H9 (cell line): ENCODE measurements at regions not wholly inside any gene's neighbourhood (a gene's known extent, or its start where the extent isn't known, plus 50 kb on each side); places are given as distances from the start of the nearest gene placed in this dataset.
A peak's percentile ranks its signal among the peaks of the same experiment; 100 is the strongest.

Experiments
- DNase-seq: peaks from one replicate; pipeline ENCODE4 v3.0.0-alpha.2; 2017
- H2AFZ ChIP-seq: one replicate; pipeline ENCODE4 v1.6.1; 2013; ENCODE audit warnings: mild to moderate bottlenecking, low read length, control low read depth, moderate library complexity
- H2AK5ac ChIP-seq: 2 replicates; pipeline ENCODE4 v1.6.1; 2013; ENCODE audit warnings: low read length, control low read depth, mixed read lengths; ENCODE audit not compliant: insufficient read length
- H2BK120ac ChIP-seq: one replicate; pipeline ENCODE4 v1.6.1; 2013; ENCODE audit warnings: low read depth, mild to moderate bottlenecking, low read length, control low read depth, inconsistent platforms; ENCODE audit not compliant: poor library complexity, severe bottlenecking
- H2BK12ac ChIP-seq: 2 replicates; pipeline ENCODE4 v1.6.1; 2013; ENCODE audit warnings: low read length, control low read depth, mixed read lengths, low read depth; ENCODE audit not compliant: insufficient read length
- H2BK15ac ChIP-seq: 2 replicates; pipeline ENCODE4 v1.6.1; 2013; ENCODE audit warnings: low read depth, low read length, control low read depth
- H2BK20ac ChIP-seq: one replicate; pipeline ENCODE4 v1.6.1; 2013; ENCODE audit warnings: low read depth, mild to moderate bottlenecking, low read length, control low read depth, inconsistent platforms; ENCODE audit not compliant: poor library complexity, severe bottlenecking
- H2BK5ac ChIP-seq: 2 replicates; pipeline ENCODE4 v1.6.1; 2013; ENCODE audit warnings: low read length, control low read depth, mixed read lengths; ENCODE audit not compliant: insufficient read length
- H3K14ac ChIP-seq: 2 replicates; pipeline ENCODE4 v1.6.1; 2013; ENCODE audit warnings: low read length, control low read depth; ENCODE audit not compliant: insufficient read depth
- H3K18ac ChIP-seq: 2 replicates; pipeline ENCODE4 v1.6.1; 2013; ENCODE audit warnings: low read depth, mild to moderate bottlenecking, mixed read lengths, low read length, control low read depth; ENCODE audit not compliant: insufficient read length
- H3K23ac ChIP-seq: 2 replicates; pipeline ENCODE4 v1.6.1; 2013; ENCODE audit warnings: low read length, control low read depth, mixed read lengths, low read depth; ENCODE audit not compliant: insufficient read length
- H3K23me2 ChIP-seq: 2 replicates; pipeline ENCODE4 v1.6.1; 2013; ENCODE audit warnings: low read depth, mild to moderate bottlenecking, mixed read lengths, low read length, control low read depth; ENCODE audit not compliant: insufficient read length, poor library complexity, severe bottlenecking
- H3K27ac ChIP-seq: 2 replicates; pipeline ENCODE4 v1.5.1; 2013; ENCODE audit warnings: low read length, control low read depth, mixed read lengths, low read depth; ENCODE audit not compliant: insufficient read length
- H3K27me3 ChIP-seq: 2 replicates; pipeline ENCODE4 v1.6.1; 2013; ENCODE audit warnings: low read length, control low read depth, inconsistent platforms; ENCODE audit not compliant: insufficient read depth
- H3K4ac ChIP-seq: 2 replicates; pipeline ENCODE4 v1.6.1; 2013; ENCODE audit warnings: low read depth, mild to moderate bottlenecking, control low read depth, inconsistent platforms, low read length, moderate library complexity
- H3K4me1 ChIP-seq: 2 replicates; pipeline ENCODE4 v1.6.1; 2013; ENCODE audit warnings: low read length, control low read depth, inconsistent platforms; ENCODE audit not compliant: insufficient read depth
- H3K4me2 ChIP-seq: 2 replicates; pipeline ENCODE4 v1.6.1; 2013; ENCODE audit warnings: low read length, control low read depth, mixed read lengths; ENCODE audit not compliant: insufficient read length, insufficient read depth
- H3K56ac ChIP-seq: 2 replicates; pipeline ENCODE4 v1.6.1; 2013; ENCODE audit warnings: low read depth, mild to moderate bottlenecking, mixed read lengths, low read length, control low read depth; ENCODE audit not compliant: insufficient read length
- H3K79me1 ChIP-seq: 2 replicates; pipeline ENCODE4 v1.6.1; 2013; ENCODE audit warnings: low read depth, mild to moderate bottlenecking, moderate library complexity, low read length, control low read depth, inconsistent platforms; ENCODE audit not compliant: insufficient read depth, poor library complexity, severe bottlenecking
- H3K79me2 ChIP-seq: 2 replicates; pipeline ENCODE4 v1.6.1; 2013; ENCODE audit warnings: low read length, control low read depth, inconsistent platforms; ENCODE audit not compliant: insufficient read depth
- H3K9ac ChIP-seq: 2 replicates; pipeline ENCODE4 v1.6.1; 2013; ENCODE audit warnings: low read length, control low read depth, mixed read lengths; ENCODE audit not compliant: insufficient read length; ENCODE audit errors: extremely low read depth
- H3K9me3 ChIP-seq: one replicate; pipeline ENCODE4 v1.6.1; 2013; ENCODE audit warnings: low read depth, low read length, inconsistent platforms; ENCODE audit not compliant: control insufficient read depth
- H3T11ph ChIP-seq: one replicate; pipeline ENCODE4 v1.6.1; 2013; ENCODE audit warnings: mild to moderate bottlenecking, low read length, control low read depth, inconsistent platforms
- H4K20me1 ChIP-seq: one replicate; pipeline ENCODE4 v1.6.1; 2013; ENCODE audit not compliant: control insufficient read depth, insufficient read length, insufficient read depth
- H4K5ac ChIP-seq: 2 replicates; pipeline ENCODE4 v1.6.1; 2013; ENCODE audit warnings: low read depth, mild to moderate bottlenecking, mixed read lengths, low read length, control low read depth; ENCODE audit not compliant: insufficient read length
- H4K8ac ChIP-seq: replicated peaks from 2 replicates; pipeline ENCODE4 v1.6.1; 2013; ENCODE audit warnings: low read length, control low read depth, mixed read lengths, low read depth; ENCODE audit not compliant: insufficient read length
- H4K91ac ChIP-seq: 2 replicates; pipeline ENCODE4 v1.6.1; 2013; ENCODE audit warnings: low read depth, mild to moderate bottlenecking, moderate library complexity, mixed read lengths, low read length, control low read depth; ENCODE audit not compliant: insufficient read length
- H3K27ac Mint-ChIP-seq, 3 experiments: 2 replicates in 2 of 3; 3 replicates in 1 of 3; pipeline ENCODE4 v1.8.0; 2020 to 2021; ENCODE audit warnings: mixed read lengths in 3 of 3, mild to moderate bottlenecking in 1 of 3, moderate library complexity in 1 of 3
- H3K27me3 Mint-ChIP-seq: 2 replicates; pipeline ENCODE4 v1.8.0; 2021; ENCODE audit warnings: low read depth, mild to moderate bottlenecking, moderate library complexity, mixed read lengths
- H3K36me3 Mint-ChIP-seq, 3 experiments: 2 replicates in 2 of 3; 3 replicates in 1 of 3; pipeline ENCODE4 v1.8.0; 2020 to 2021; ENCODE audit warnings: low read depth in 3 of 3, mixed read lengths in 3 of 3; ENCODE audit not compliant: insufficient read depth in 1 of 3
- H3K4me1 Mint-ChIP-seq, 2 experiments: 2 replicates each; pipeline ENCODE4 v1.8.0; 2020; ENCODE audit warnings: mixed read lengths in 2 of 2
- H3K4me3 Mint-ChIP-seq, 2 experiments: 2 replicates in 1 of 2; 3 replicates in 1 of 2; pipeline ENCODE4 v1.8.0; 2020 to 2021; ENCODE audit warnings: mild to moderate bottlenecking in 2 of 2, mixed read lengths in 2 of 2, moderate library complexity in 1 of 2
- H3K9me3 Mint-ChIP-seq, 2 experiments: 2 replicates in 1 of 2; 3 replicates in 1 of 2; pipeline ENCODE4 v1.8.0; 2020; ENCODE audit warnings: mild to moderate bottlenecking in 2 of 2, mixed read lengths in 2 of 2, moderate library complexity in 1 of 2
- WGBS: extraction: QIAGEN DNeasy Blood & Tissue Kit; methylation state at CpG from one replicate; pipeline ENCODE4 v1.1.7; 2013; ENCODE audit warnings: missing lambda C conversion rate, low lambda C conversion rate, mixed read lengths; ENCODE audit not compliant: insufficient read length; ENCODE audit errors: extremely low coverage; 5-methylcytosine and 5-hydroxymethylcytosine counted together
- TF ChIP-seq, protein P1 (sequence below): fragments of 200-600 bp; sonication (generic); conservative IDR thresholded peaks from 3 replicates; pipeline ENCODE4 v1.8.0; 2021; ENCODE audit warnings: antibody characterized with exemption, mild to moderate bottlenecking

- no peak overlapping the region for H3K14ac ChIP-seq
- TF ChIP-seq, protein P1, sequence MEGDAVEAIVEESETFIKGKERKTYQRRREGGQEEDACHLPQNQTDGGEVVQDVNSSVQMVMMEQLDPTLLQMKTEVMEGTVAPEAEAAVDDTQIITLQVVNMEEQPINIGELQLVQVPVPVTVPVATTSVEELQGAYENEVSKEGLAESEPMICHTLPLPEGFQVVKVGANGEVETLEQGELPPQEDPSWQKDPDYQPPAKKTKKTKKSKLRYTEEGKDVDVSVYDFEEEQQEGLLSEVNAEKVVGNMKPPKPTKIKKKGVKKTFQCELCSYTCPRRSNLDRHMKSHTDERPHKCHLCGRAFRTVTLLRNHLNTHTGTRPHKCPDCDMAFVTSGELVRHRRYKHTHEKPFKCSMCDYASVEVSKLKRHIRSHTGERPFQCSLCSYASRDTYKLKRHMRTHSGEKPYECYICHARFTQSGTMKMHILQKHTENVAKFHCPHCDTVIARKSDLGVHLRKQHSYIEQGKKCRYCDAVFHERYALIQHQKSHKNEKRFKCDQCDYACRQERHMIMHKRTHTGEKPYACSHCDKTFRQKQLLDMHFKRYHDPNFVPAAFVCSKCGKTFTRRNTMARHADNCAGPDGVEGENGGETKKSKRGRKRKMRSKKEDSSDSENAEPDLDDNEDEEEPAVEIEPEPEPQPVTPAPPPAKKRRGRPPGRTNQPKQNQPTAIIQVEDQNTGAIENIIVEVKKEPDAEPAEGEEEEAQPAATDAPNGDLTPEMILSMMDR: no peak
- no peak overlapping the region for H2BK15ac ChIP-seq
- no peaks in the 10 kb centered on the region for H3K4me1 ChIP-seq
- no peaks in the 10 kb centered on the region for H3K27me3 ChIP-seq
- no peak overlapping the region for H2AFZ ChIP-seq
- H3K79me2 ChIP-seq: no peaks in the 10 kb centered on the region
- no peak overlapping the region for H3K4ac ChIP-seq
- Mint-ChIP-seq H3K4me3 (no peak overlapping the region), H3K27me3 (no peaks in the 10 kb centered on the region), H3K27ac (peak overlapping the region in 1 of 3 experiments; percentile 25; a peak in 1 of 7 replicates), H3K4me1 (peaks cover 4 to 5% of the 10 kb centered on the region in 2 experiments; a peak in 3 of 4 replicates), H3K9me3 (no peaks in the 10 kb centered on the region; a peak in 1 of 5 replicates), H3K36me3 (no peaks in the 10 kb centered on the region)
- H3K23ac ChIP-seq: no peak overlapping the region
- no peak overlapping the region for H4K5ac ChIP-seq
- H3T11ph ChIP-seq: no peak overlapping the region
- no peak overlapping the region for H2BK5ac ChIP-seq
- no peak overlapping the region for H3K27ac ChIP-seq
- no peak overlapping the region for H3K4me2 ChIP-seq
- H4K20me1 ChIP-seq: no peaks in the 10 kb centered on the region
- no peaks in the 10 kb centered on the region for H3K23me2 ChIP-seq
- H4K8ac ChIP-seq: no peak overlapping the region
- no peak overlapping the region for H2BK20ac ChIP-seq
- H4K91ac ChIP-seq: no peak overlapping the region
- no peak overlapping the region for H3K18ac ChIP-seq
- H3K9me3 ChIP-seq: no peaks in the 10 kb centered on the region
- H3K9ac ChIP-seq: no peak overlapping the region
- no peak overlapping the region for H3K56ac ChIP-seq
- no CpG with 5 or more reads among the region's 2 CpGs for WGBS
- DNase-seq: no peak
- no peak overlapping the region for H2BK12ac ChIP-seq
- H2BK120ac ChIP-seq: no peak overlapping the region
- no peak overlapping the region for H2AK5ac ChIP-seq
- H3K79me1 ChIP-seq: no peaks in the 10 kb centered on the region
Observed at GRCh38 chr2:76310894-76311633, 600.3 kb upstream of the GCFC2 start.
